ENCODE measurements at regions not wholly inside any gene's neighbourhood (a gene's known extent, or its start where the extent isn't known, plus 50 kb on each side); places are given as distances from the start of the nearest gene placed in this dataset.

- TF ChIP-seq, protein P1, sequence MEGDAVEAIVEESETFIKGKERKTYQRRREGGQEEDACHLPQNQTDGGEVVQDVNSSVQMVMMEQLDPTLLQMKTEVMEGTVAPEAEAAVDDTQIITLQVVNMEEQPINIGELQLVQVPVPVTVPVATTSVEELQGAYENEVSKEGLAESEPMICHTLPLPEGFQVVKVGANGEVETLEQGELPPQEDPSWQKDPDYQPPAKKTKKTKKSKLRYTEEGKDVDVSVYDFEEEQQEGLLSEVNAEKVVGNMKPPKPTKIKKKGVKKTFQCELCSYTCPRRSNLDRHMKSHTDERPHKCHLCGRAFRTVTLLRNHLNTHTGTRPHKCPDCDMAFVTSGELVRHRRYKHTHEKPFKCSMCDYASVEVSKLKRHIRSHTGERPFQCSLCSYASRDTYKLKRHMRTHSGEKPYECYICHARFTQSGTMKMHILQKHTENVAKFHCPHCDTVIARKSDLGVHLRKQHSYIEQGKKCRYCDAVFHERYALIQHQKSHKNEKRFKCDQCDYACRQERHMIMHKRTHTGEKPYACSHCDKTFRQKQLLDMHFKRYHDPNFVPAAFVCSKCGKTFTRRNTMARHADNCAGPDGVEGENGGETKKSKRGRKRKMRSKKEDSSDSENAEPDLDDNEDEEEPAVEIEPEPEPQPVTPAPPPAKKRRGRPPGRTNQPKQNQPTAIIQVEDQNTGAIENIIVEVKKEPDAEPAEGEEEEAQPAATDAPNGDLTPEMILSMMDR (IDR thresholded peaks at IDR 0.05; ENCODE audit: insufficient read depth, low read depth, low read length), result no peak
- no peak for TF ChIP-seq EZH2 (IDR thresholded peaks at IDR 0.05; ENCODE audit: insufficient read depth, low read length)
Measured at GRCh38 chr2:212770240-212770639, 231.6 kb upstream of the ERBB4 start.
